ENCODE measurements at regions not wholly inside any gene's neighbourhood (a gene's known extent, or its start where the extent isn't known, plus 50 kb on each side); places are given as distances from the start of the nearest gene placed in this dataset.

- Mint-ChIP-seq H3K27ac (no peak overlapping the region), H3K27me3 (ENCODE audit: low read depth in 3 of 3) (peaks cover 0 to 3% (median 1%) of the 10 kb centered on the region in 3 donors), H3K4me1 (no peaks in the 10 kb centered on the region), H3K36me3 (no peaks in the 10 kb centered on the region), H3K4me3 (no peak overlapping the region), H3K9me3 (peaks cover 0 to 25% (median 7%) of the 10 kb centered on the region in 6 donors)
- no peak for DNase-seq
Measured at GRCh38 chr11:30762188-30762587, 176.0 kb upstream of the MPPED2 start.

- no peak overlapping the region for H3K27ac Mint-ChIP-seq
- H3K4me3 Mint-ChIP-seq = no peak overlapping the region
- H3K9me3 Mint-ChIP-seq = peaks cover 0 to 25% (median 5%) of the 10 kb centered on the region in 6 donors
- DNase-seq = no peak
- H3K36me3 Mint-ChIP-seq = no peaks in the 10 kb centered on the region
- H3K4me1 Mint-ChIP-seq = no peaks in the 10 kb centered on the region
- H3K27me3 Mint-ChIP-seq (ENCODE audit: low read depth in 3 of 3) = peaks cover 0 to 3% (median 0%) of the 10 kb centered on the region in 3 donors
Measured at GRCh38 chr11:30760345-30760744, 174.2 kb upstream of the MPPED2 start.

GRCh38 chr11:30758946-30759504 is 172.9 kb upstream of the MPPED2 start:
- peaks cover 0 to 2% (median 2%) of the 10 kb centered on the region in 3 donors for H3K36me3 Mint-ChIP-seq
- no peaks in the 10 kb centered on the region for H3K4me1 Mint-ChIP-seq
- no peak overlapping the region for H3K4me3 Mint-ChIP-seq
- H3K27ac Mint-ChIP-seq = no peak overlapping the region
- no peak for DNase-seq
- peaks cover under 1 to 24% (median 5%) of the 10 kb centered on the region in 6 donors for H3K9me3 Mint-ChIP-seq
- H3K27me3 Mint-ChIP-seq (ENCODE audit: low read depth in 3 of 3) = peaks cover 0 to 3% (median 0%) of the 10 kb centered on the region in 3 donors

GRCh38 chr11:30758518-30758917 is 172.4 kb upstream of the MPPED2 start:
- no peak overlapping the region for H3K4me3 Mint-ChIP-seq
- H3K27me3 Mint-ChIP-seq (ENCODE audit: low read depth in 3 of 3) = peaks cover 0 to 3% (median 0%) of the 10 kb centered on the region in 3 donors
- H3K36me3 Mint-ChIP-seq = peaks cover 0 to 3% (median 3%) of the 10 kb centered on the region in 3 donors
- H3K9me3 Mint-ChIP-seq = peaks cover 0 to 21% (median 6%) of the 10 kb centered on the region in 6 donors
- no peak overlapping the region for H3K27ac Mint-ChIP-seq
- no peak for DNase-seq
- no peaks in the 10 kb centered on the region for H3K4me1 Mint-ChIP-seq

- Mint-ChIP-seq H3K27me3 (ENCODE audit: low read depth in 3 of 3) (no peaks in the 10 kb centered on the region), H3K9me3 (peaks cover 0 to 16% (median 3%) of the 10 kb centered on the region in 6 donors), H3K36me3 (peaks cover 0 to 3% (median 3%) of the 10 kb centered on the region in 3 donors), H3K4me1 (no peaks in the 10 kb centered on the region), H3K27ac (no peak overlapping the region), H3K4me3 (no peak overlapping the region)
- DNase-seq = no peak
Measured at GRCh38 chr11:30758012-30758411, 171.9 kb upstream of the MPPED2 start.

- Mint-ChIP-seq H3K36me3 (peaks cover 0 to 3% (median 3%) of the 10 kb centered on the region in 3 donors), H3K4me3 (no peak overlapping the region), H3K4me1 (no peaks in the 10 kb centered on the region)
Measured at GRCh38 chr11:30753994-30754393, 167.8 kb upstream of the MPPED2 start.

GRCh38 chr11:30753504-30753903 is 167.4 kb upstream of the MPPED2 start:
- DNase-seq = no peak
- Mint-ChIP-seq H3K4me1 (no peaks in the 10 kb centered on the region), H3K4me3 (no peak overlapping the region), H3K9me3 (peaks cover 0 to 9% (median 2%) of the 10 kb centered on the region in 6 donors), H3K36me3 (peaks cover 0 to 3% (median 3%) of the 10 kb centered on the region in 3 donors), H3K27ac (no peak overlapping the region), H3K27me3 (ENCODE audit: low read depth in 3 of 3) (peaks cover 0 to 5% (median 0%) of the 10 kb centered on the region in 3 donors)

More at GRCh38 chr11:30753994-30754393, 167.8 kb upstream of the MPPED2 start:
- H3K27ac Mint-ChIP-seq = no peak overlapping the region
- DNase-seq = no peak
- peaks cover 0 to 5% (median 0%) of the 10 kb centered on the region in 3 donors for H3K27me3 Mint-ChIP-seq (ENCODE audit: low read depth in 3 of 3)
- peaks cover 0 to 9% (median 2%) of the 10 kb centered on the region in 6 donors for H3K9me3 Mint-ChIP-seq

- DNase-seq = no peak
- H3K27ac Mint-ChIP-seq = no peak overlapping the region
- H3K9me3 Mint-ChIP-seq = peaks cover 0 to 5% (median 3%) of the 10 kb centered on the region in 6 donors
- H3K4me1 Mint-ChIP-seq = no peaks in the 10 kb centered on the region
- H3K36me3 Mint-ChIP-seq = peaks cover 0 to 3% (median 3%) of the 10 kb centered on the region in 3 donors
- H3K27me3 Mint-ChIP-seq (ENCODE audit: low read depth in 3 of 3) = peaks cover 0 to 7% (median 3%) of the 10 kb centered on the region in 3 donors
- H3K4me3 Mint-ChIP-seq = no peak overlapping the region
Measured at GRCh38 chr11:30749268-30749667, 163.1 kb upstream of the MPPED2 start.

- no peak overlapping the region for H3K4me3 Mint-ChIP-seq
- no peaks in the 10 kb centered on the region for H3K4me1 Mint-ChIP-seq
- peaks cover 0 to 10% (median 6%) of the 10 kb centered on the region in 6 donors for H3K9me3 Mint-ChIP-seq
- H3K27me3 Mint-ChIP-seq (ENCODE audit: low read depth in 3 of 3) = peaks cover 0 to 2% (median 1%) of the 10 kb centered on the region in 3 donors
- no peak for DNase-seq
- H3K27ac Mint-ChIP-seq = no peak overlapping the region
- H3K36me3 Mint-ChIP-seq = no peaks in the 10 kb centered on the region
Measured at GRCh38 chr11:30741039-30741550, 154.9 kb upstream of the MPPED2 start.

- H3K27me3 Mint-ChIP-seq (ENCODE audit: low read depth in 3 of 3) = peaks cover 0 to 2% (median 1%) of the 10 kb centered on the region in 3 donors
- DNase-seq = no peak
- H3K9me3 Mint-ChIP-seq = peaks cover 0 to 10% (median 6%) of the 10 kb centered on the region in 6 donors
- no peak overlapping the region for H3K4me3 Mint-ChIP-seq
- H3K36me3 Mint-ChIP-seq = no peaks in the 10 kb centered on the region
- H3K4me1 Mint-ChIP-seq = no peaks in the 10 kb centered on the region
- no peak overlapping the region for H3K27ac Mint-ChIP-seq
Measured at GRCh38 chr11:30740091-30740490, 153.9 kb upstream of the MPPED2 start.

- no peaks in the 10 kb centered on the region for H3K4me1 Mint-ChIP-seq
Measured at GRCh38 chr11:30735946-30736345, 149.8 kb upstream of the MPPED2 start.

GRCh38 chr11:30733748-30734147 is 147.6 kb upstream of the MPPED2 start:
- DNase-seq = no peak
- no peak overlapping the region for H3K4me3 Mint-ChIP-seq
- no peak overlapping the region for H3K27ac Mint-ChIP-seq
- H3K27me3 Mint-ChIP-seq (ENCODE audit: low read depth in 3 of 3) = peaks cover 0 to 4% (median 3%) of the 10 kb centered on the region in 3 donors
- no peaks in the 10 kb centered on the region for H3K4me1 Mint-ChIP-seq
- H3K36me3 Mint-ChIP-seq = no peaks in the 10 kb centered on the region
- peaks cover 0 to 8% (median 4%) of the 10 kb centered on the region in 6 donors for H3K9me3 Mint-ChIP-seq

More at GRCh38 chr11:30735946-30736345, 149.8 kb upstream of the MPPED2 start:
- no peaks in the 10 kb centered on the region for H3K36me3 Mint-ChIP-seq
- peaks cover 0 to 10% (median 6%) of the 10 kb centered on the region in 6 donors for H3K9me3 Mint-ChIP-seq
- no peak overlapping the region for H3K4me3 Mint-ChIP-seq
- peaks cover 1 to 4% (median 3%) of the 10 kb centered on the region in 3 donors for H3K27me3 Mint-ChIP-seq (ENCODE audit: low read depth in 3 of 3)
- DNase-seq = no peak
- no peak overlapping the region for H3K27ac Mint-ChIP-seq

- Mint-ChIP-seq H3K27ac (no peak overlapping the region), H3K36me3 (no peaks in the 10 kb centered on the region), H3K4me1 (no peaks in the 10 kb centered on the region), H3K4me3 (no peak overlapping the region), H3K27me3 (ENCODE audit: low read depth in 3 of 3) (peaks cover 0 to 3% (median 2%) of the 10 kb centered on the region in 3 donors), H3K9me3 (no peaks in the 10 kb centered on the region)
- DNase-seq = no peak
Measured at GRCh38 chr11:30730011-30730410, 143.9 kb upstream of the MPPED2 start.

- no peak for DNase-seq
- Mint-ChIP-seq H3K9me3 (peaks cover 0 to 2% (median 0%) of the 10 kb centered on the region in 6 donors), H3K27me3 (ENCODE audit: low read depth in 3 of 3) (peaks cover 0 to 3% (median 2%) of the 10 kb centered on the region in 3 donors), H3K27ac (no peak overlapping the region), H3K4me3 (no peak overlapping the region), H3K36me3 (no peaks in the 10 kb centered on the region), H3K4me1 (no peaks in the 10 kb centered on the region)
Measured at GRCh38 chr11:30729187-30729713, 143.1 kb upstream of the MPPED2 start.
